ENCODE measurements at regions not wholly inside any gene's neighbourhood (a gene's known extent, or its start where the extent isn't known, plus 50 kb on each side); places are given as distances from the start of the nearest gene placed in this dataset.
A peak's percentile ranks its signal among the peaks of the same experiment; 100 is the strongest.
"Not testable (repeated sequence)": the region's sequence is repeated elsewhere in the genome, so short reads cannot be mapped to it uniquely, and the experiment has no call there.

DNA sequence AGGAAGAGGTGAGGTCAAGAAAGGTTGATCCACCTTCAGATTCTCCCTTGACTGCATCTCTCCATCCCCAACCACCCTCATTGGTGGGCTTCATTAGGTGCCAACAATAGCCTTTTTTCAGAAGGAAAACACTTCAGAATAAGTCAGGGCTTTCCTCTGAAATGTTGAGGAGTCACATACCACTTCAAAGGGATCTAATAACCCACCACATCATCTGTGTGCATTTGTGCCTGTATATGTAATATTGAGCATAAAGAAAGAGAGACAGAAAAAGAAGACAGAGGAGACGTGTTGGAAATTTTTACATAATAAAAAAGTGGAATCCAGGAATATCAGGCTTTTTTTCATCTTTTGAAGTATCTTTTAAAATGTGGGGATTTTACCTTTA, 209.1 kb upstream of the SLC7A11 start:
- DNase-seq (ENCODE audit: low read depth), result no peak
- H3K4me1 ChIP-seq (ENCODE audit: control insufficient read depth, insufficient read depth, low read length), result no peaks in the 10 kb centered on the region
- H3K36me3 ChIP-seq (ENCODE audit: control insufficient read depth, insufficient read depth, low read length, severe bottlenecking), result no peaks in the 10 kb centered on the region
- H3K27me3 ChIP-seq (replicated peaks; ENCODE audit: control insufficient read depth, insufficient read depth, low read length), result peaks cover 10% of the 10 kb centered on the region
- no peak overlapping the region for H3K4me3 ChIP-seq (ENCODE audit: low read length)
- H3K9me3 ChIP-seq (ENCODE audit: control insufficient read depth, low read length), result no peaks in the 10 kb centered on the region
- H3K9ac ChIP-seq (ENCODE audit: low read length), result no peak overlapping the region

DNA sequence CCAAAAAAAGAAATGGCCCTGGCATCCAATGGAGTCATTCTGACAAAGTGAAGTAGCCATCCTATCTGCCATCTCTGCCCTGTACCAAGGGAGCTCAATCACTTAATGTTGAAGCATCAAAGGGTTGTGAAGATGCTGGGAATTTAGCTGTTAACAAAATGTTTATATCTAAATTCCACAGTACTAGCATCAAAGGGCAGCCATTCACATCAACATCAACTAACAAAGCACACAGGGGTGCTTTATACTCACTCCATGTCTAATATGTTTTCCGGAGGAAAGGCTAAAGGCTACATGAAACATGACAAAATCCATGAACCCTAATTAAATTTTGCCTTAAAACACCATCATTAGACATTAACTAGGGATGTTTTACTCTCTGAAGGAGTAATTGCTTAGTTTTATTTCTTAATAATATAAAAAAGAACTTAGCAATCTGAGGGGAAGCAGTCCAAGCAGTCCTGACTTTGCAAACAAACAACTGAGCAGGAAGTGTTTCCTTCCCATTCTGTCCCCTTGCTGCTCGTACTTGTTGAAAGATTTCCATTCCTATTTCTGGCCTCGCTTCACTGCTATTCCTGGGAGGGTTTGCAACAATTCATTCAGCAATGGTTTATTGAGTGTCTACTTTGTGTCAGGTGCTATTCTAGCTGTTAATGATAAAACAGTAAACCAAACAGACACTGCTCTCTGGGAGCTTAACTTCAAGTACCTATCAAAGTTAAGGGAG, 208.6 kb upstream of the SLC7A11 start:
- Histone ChIP-seq H3K36me3 (ENCODE audit: control insufficient read depth, insufficient read depth, low read length, severe bottlenecking) (no peaks in the 10 kb centered on the region), H3K27me3 (replicated peaks; ENCODE audit: control insufficient read depth, insufficient read depth, low read length) (peaks cover 10% of the 10 kb centered on the region), H3K4me1 (ENCODE audit: control insufficient read depth, insufficient read depth, low read length) (no peaks in the 10 kb centered on the region), H3K4me3 (ENCODE audit: low read length) (no peak overlapping the region), H3K9me3 (ENCODE audit: control insufficient read depth, low read length) (no peaks in the 10 kb centered on the region), H3K9ac (ENCODE audit: low read length) (no peak overlapping the region)
- DNase-seq (ENCODE audit: low read depth), result no peak

DNA sequence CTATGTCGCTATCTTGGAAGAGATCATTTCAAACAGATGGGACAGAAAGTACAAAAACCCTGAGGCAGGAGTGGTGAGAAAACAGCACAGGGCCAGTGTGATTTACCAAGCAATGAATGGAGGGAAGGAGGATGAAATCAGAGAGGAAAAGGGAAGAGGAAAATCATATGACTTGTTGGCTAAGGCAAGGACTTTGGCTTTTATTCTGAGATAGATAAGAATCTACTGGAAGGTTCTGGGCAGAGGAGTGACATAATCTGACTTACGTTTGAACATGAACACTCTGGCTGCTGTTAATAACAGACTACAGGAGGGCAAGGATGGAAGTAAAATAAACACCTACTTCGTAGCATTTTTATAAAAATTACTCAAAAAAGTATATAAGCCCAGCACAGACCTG, 207.8 kb upstream of the SLC7A11 start:
- no peaks in the 10 kb centered on the region for H3K36me3 ChIP-seq (ENCODE audit: control insufficient read depth, insufficient read depth, low read length, severe bottlenecking)
- DNase-seq (ENCODE audit: low read depth), result no peak
- H3K27me3 ChIP-seq (replicated peaks; ENCODE audit: control insufficient read depth, insufficient read depth, low read length), result peaks cover 10% of the 10 kb centered on the region
- no peak overlapping the region for H3K9ac ChIP-seq (ENCODE audit: low read length)
- no peaks in the 10 kb centered on the region for H3K4me1 ChIP-seq (ENCODE audit: control insufficient read depth, insufficient read depth, low read length)
- H3K4me3 ChIP-seq (ENCODE audit: low read length), result no peak overlapping the region
- no peaks in the 10 kb centered on the region for H3K9me3 ChIP-seq (ENCODE audit: control insufficient read depth, low read length)

DNA sequence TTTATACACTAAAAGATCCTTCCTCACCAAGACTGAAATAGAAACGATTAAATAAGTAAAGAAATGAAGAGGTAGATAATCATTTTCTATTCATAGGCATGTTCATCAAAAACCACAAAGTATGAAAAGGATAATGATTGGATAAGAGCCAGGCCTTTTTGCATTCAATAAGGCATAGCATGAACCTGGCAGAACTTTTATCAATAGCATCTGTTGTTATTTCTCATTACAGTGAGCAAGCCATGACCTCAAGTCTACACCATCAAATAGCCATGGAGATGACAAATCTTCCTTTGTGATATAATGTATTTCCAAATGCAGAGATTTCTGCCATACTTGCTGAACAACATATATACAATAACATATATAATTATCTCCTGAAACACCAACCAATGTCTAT, 206.0 kb upstream of the SLC7A11 start:
- no peak for DNase-seq (ENCODE audit: low read depth)
- Histone ChIP-seq H3K36me3 (ENCODE audit: control insufficient read depth, insufficient read depth, low read length, severe bottlenecking) (no peaks in the 10 kb centered on the region), H3K9ac (ENCODE audit: low read length) (no peak overlapping the region), H3K4me1 (ENCODE audit: control insufficient read depth, insufficient read depth, low read length) (no peaks in the 10 kb centered on the region), H3K4me3 (ENCODE audit: low read length) (no peak overlapping the region), H3K9me3 (ENCODE audit: control insufficient read depth, low read length) (no peaks in the 10 kb centered on the region), H3K27me3 (replicated peaks; ENCODE audit: control insufficient read depth, insufficient read depth, low read length) (peaks cover 3% of the 10 kb centered on the region)

DNA sequence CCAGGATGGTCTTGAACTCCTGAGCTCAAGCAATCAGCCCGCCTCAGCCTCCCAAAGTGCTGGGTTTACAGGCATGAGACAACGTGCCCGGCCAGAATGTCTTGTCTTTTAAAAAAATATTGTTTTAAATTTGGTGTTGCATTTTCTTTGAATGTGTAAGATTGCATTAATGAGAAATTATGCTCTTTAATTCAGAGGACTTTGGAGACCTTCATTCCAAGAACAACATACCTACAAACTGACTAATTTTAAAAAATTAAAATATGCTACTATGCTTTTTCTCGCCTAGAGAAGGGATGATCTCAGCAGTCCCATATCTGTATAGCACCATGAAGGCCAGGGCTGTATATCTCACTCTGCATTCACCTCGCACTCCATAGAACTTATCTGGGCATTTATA, 204.3 kb upstream of the SLC7A11 start:
- H3K36me3 ChIP-seq (ENCODE audit: control insufficient read depth, insufficient read depth, low read length, severe bottlenecking), result no peaks in the 10 kb centered on the region
- no peaks in the 10 kb centered on the region for H3K27me3 ChIP-seq (replicated peaks; ENCODE audit: control insufficient read depth, insufficient read depth, low read length)
- no peaks in the 10 kb centered on the region for H3K9me3 ChIP-seq (ENCODE audit: control insufficient read depth, low read length)
- no peak overlapping the region for H3K4me3 ChIP-seq (ENCODE audit: low read length)
- H3K9ac ChIP-seq (ENCODE audit: low read length), result no peak overlapping the region
- no peaks in the 10 kb centered on the region for H3K4me1 ChIP-seq (ENCODE audit: control insufficient read depth, insufficient read depth, low read length)
- DNase-seq (ENCODE audit: low read depth), result no peak

DNA sequence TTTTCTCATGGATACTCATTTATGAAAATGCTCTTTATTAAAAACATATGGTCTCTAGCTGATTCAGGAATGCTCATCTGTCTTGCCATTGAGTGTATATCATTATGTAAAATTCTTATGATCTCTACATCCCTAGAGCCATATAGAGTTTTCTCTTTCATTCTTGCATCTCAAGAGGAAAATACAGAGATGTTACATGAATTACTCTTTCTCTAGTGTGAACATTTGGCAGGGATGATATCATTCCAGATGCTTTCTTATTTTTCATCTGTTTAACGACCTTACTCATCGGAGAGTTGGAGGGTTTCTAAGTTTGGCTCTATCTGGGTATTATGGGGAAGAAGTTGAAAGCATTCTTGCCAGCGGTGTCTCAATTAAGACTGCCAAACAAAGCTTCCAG, 202.9 kb upstream of the SLC7A11 start:
- no peaks in the 10 kb centered on the region for H3K27me3 ChIP-seq (replicated peaks; ENCODE audit: control insufficient read depth, insufficient read depth, low read length)
- no peak overlapping the region for H3K9ac ChIP-seq (ENCODE audit: low read length)
- no peak overlapping the region for H3K4me3 ChIP-seq (ENCODE audit: low read length)
- no peaks in the 10 kb centered on the region for H3K36me3 ChIP-seq (ENCODE audit: control insufficient read depth, insufficient read depth, low read length, severe bottlenecking)
- H3K4me1 ChIP-seq (ENCODE audit: control insufficient read depth, insufficient read depth, low read length), result no peaks in the 10 kb centered on the region
- H3K9me3 ChIP-seq (ENCODE audit: control insufficient read depth, low read length), result no peaks in the 10 kb centered on the region
- DNase-seq (ENCODE audit: low read depth), result peak; percentile 50

DNA sequence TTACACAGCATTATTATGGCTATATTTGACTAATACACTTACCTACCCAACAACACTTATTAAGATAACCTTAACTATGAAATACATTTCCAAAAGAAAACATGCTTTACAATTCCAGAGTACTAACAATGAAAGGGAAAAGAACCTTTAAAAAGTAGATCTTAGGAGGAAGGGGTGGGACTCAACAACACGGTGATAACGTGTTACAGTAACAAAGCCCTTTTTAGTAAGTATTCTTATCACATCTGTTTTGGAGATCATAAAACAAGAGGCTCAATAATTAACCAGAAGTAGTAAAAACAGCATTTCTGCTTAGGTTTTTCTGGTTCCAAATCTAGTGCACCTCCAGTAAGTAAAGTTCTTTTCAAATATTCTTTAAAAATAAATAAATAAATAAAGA, 202.1 kb upstream of the SLC7A11 start:
- Histone ChIP-seq H3K4me1 (ENCODE audit: control insufficient read depth, insufficient read depth, low read length) (no peaks in the 10 kb centered on the region), H3K27me3 (replicated peaks; ENCODE audit: control insufficient read depth, insufficient read depth, low read length) (no peaks in the 10 kb centered on the region), H3K36me3 (ENCODE audit: control insufficient read depth, insufficient read depth, low read length, severe bottlenecking) (no peaks in the 10 kb centered on the region), H3K9me3 (ENCODE audit: control insufficient read depth, low read length) (no peaks in the 10 kb centered on the region), H3K4me3 (ENCODE audit: low read length) (no peak overlapping the region), H3K9ac (ENCODE audit: low read length) (no peak overlapping the region)
- no peak for DNase-seq (ENCODE audit: low read depth)

DNA sequence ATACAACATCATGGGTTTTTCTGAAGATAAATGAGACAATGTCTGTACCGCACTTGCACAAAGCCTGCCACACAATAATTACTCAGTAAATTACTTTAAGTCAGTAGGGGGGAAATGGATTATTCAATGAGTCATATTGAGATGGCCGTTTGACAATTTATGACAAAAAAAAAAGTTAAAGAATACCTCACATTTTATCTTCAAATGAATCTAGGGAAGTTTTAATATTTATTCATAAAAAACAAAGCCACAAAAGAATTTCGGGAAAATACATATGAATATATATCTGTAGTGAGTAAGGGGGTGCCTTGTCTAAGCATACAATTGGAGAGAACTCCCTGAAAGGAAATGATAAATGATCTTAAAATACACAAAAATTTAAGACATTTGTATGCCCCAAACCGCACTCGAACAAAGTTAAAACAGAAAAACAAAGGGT, 197.0 kb upstream of the SLC7A11 start:
- H3K4me3 ChIP-seq (ENCODE audit: low read length), result no peak overlapping the region

DNA sequence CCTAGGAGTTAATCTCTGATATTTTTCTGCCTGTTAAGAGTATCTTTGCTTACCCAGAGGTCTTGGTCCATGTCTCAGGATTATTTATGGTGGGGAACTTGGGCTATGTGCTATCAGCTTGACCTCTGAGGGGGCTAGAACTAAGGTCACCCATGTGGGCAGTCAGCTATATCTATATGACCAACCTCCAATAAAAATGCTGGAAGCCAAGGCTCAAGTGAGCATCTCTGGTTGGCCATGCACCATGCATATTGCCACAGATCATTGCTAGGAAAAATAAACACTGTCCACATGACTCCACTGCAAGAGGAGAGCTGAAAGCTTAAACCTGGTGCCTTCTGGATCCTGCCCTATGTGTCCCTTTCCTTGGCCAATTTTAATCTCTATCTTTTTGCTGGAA, 196.5 kb upstream of the SLC7A11 start:
- DNase-seq (ENCODE audit: low read depth), result peak; percentile 49
- H3K4me3 ChIP-seq (ENCODE audit: low read length), result no peak overlapping the region
- no peaks in the 10 kb centered on the region for H3K36me3 ChIP-seq (ENCODE audit: control insufficient read depth, insufficient read depth, low read length, severe bottlenecking)
- no peak overlapping the region for H3K9ac ChIP-seq (ENCODE audit: low read length)
- peaks cover 5% of the 10 kb centered on the region for H3K9me3 ChIP-seq (ENCODE audit: control insufficient read depth, low read length)
- no peaks in the 10 kb centered on the region for H3K27me3 ChIP-seq (replicated peaks; ENCODE audit: control insufficient read depth, insufficient read depth, low read length)
- no peaks in the 10 kb centered on the region for H3K4me1 ChIP-seq (ENCODE audit: control insufficient read depth, insufficient read depth, low read length)

More for the DNA sequence above, 197.0 kb upstream of the SLC7A11 start:
- H3K4me1 ChIP-seq (ENCODE audit: control insufficient read depth, insufficient read depth, low read length), result no peaks in the 10 kb centered on the region
- no peaks in the 10 kb centered on the region for H3K36me3 ChIP-seq (ENCODE audit: control insufficient read depth, insufficient read depth, low read length, severe bottlenecking)
- peak; percentile 34 for DNase-seq (ENCODE audit: low read depth)
- H3K27me3 ChIP-seq (replicated peaks; ENCODE audit: control insufficient read depth, insufficient read depth, low read length), result no peaks in the 10 kb centered on the region
- H3K9ac ChIP-seq (ENCODE audit: low read length), result no peak overlapping the region
- H3K9me3 ChIP-seq (ENCODE audit: control insufficient read depth, low read length), result no peaks in the 10 kb centered on the region

DNA sequence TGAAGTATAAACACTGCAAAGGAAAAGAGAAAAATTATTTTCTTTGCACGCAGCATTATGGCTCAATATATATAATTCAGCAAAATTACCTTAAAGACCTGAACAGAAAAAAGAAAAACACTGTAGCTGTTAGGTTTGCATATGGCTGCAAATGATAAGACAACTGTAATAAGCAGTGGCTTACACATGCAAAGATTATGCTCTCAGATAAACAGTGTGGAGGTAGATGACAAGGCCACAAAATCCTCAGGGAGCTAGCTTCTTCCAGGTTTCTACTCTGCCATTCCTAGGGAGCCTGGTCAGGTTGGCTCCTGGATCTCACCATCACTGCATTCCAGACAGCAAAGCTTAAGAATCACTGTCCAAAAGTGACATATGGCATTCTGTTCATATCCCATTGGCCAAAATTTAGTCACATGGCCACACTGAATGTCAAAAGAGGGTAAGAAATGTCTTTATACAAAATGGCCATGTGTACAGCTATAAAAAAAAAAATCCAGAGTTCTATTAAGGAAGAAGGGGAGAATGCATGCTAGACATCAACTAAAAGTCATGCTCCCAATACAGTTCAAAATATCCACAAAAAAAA, 195.2 kb upstream of the SLC7A11 start:
- Histone ChIP-seq H3K27me3 (replicated peaks; ENCODE audit: control insufficient read depth, insufficient read depth, low read length) (no peaks in the 10 kb centered on the region), H3K9me3 (ENCODE audit: control insufficient read depth, low read length) (peaks cover 14% of the 10 kb centered on the region), H3K9ac (ENCODE audit: low read length) (no peak overlapping the region), H3K4me3 (ENCODE audit: low read length) (no peak overlapping the region), H3K4me1 (ENCODE audit: control insufficient read depth, insufficient read depth, low read length) (no peaks in the 10 kb centered on the region), H3K36me3 (ENCODE audit: control insufficient read depth, insufficient read depth, low read length, severe bottlenecking) (no peaks in the 10 kb centered on the region)
- no peak for DNase-seq (ENCODE audit: low read depth)

DNA sequence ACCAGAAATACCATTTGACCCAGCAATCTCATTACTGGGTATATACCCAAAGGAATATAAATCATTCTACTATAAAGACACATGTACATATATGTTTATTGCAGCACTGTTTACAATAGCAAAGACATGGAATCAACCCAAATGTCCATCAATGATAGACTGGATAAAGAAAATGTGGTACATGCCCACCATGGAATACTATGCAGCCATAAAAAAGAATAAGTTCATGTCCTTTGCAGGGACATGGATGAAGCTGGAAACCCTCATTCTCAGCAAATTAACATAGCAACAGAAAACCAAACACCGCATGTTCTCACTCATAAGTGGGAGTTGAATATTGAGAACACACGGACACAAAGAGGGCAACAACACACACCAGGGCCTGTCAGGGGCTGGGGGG, 193.6 kb upstream of the SLC7A11 start:
- not testable (repeated sequence) for H3K9ac ChIP-seq (ENCODE audit: low read length); H3K4me1 ChIP-seq (ENCODE audit: control insufficient read depth, insufficient read depth, low read length); DNase-seq (ENCODE audit: low read depth); H3K36me3 ChIP-seq (ENCODE audit: control insufficient read depth, insufficient read depth, low read length, severe bottlenecking); H3K27me3 ChIP-seq (replicated peaks; ENCODE audit: control insufficient read depth, insufficient read depth, low read length); H3K4me3 ChIP-seq (ENCODE audit: low read length)
- peaks cover 18% of the 10 kb centered on the region for H3K9me3 ChIP-seq (ENCODE audit: control insufficient read depth, low read length)

DNA sequence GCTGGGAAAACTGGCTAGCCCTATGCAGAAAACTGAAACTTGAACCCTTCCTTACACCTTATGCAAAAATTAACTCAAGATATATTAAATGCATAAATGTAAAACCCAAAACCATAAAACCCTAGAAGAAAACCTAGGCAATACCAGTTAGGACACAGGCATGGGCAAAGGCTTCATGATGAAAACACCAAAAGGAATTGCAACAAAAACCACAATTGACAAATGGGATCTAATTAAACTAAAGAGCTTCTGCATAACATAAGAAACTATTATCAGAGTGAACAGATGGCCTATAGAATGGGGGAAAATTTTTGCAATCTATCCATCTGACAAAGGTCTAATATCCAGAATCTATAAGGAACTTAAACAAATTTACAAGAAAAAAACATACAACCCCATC, 192.9 kb upstream of the SLC7A11 start:
- not testable (repeated sequence) for H3K36me3 ChIP-seq (ENCODE audit: control insufficient read depth, insufficient read depth, low read length, severe bottlenecking); H3K9ac ChIP-seq (ENCODE audit: low read length); H3K27me3 ChIP-seq (replicated peaks; ENCODE audit: control insufficient read depth, insufficient read depth, low read length); H3K4me3 ChIP-seq (ENCODE audit: low read length); H3K4me1 ChIP-seq (ENCODE audit: control insufficient read depth, insufficient read depth, low read length); DNase-seq (ENCODE audit: low read depth)
- H3K9me3 ChIP-seq (ENCODE audit: control insufficient read depth, low read length), result peaks cover 18% of the 10 kb centered on the region
